ENCODE measurements at regions not wholly inside any gene's neighbourhood (a gene's known extent, or its start where the extent isn't known, plus 50 kb on each side); places are given as distances from the start of the nearest gene placed in this dataset.

DNA sequence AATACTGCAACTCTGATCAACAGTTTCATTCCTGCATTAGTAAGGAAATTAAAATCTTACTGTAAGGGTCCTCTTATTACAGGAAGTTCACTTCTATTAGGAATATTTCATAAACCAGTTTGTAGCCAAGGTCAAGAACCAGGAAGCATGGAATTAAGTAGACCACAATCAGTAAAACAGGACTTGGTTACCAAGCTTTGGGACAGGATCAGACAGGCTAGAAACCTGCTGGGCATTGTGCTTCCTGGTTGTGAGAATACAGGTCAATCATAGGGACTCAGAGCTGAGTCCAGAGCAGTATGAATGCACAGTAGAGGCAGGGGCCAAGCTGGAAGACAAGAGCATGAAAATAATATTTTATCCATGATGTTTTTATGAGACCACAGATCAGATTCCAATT, 248.0 kb downstream of the IKZF2 start:
- TF ChIP-seq EZH2 (IDR thresholded peaks at IDR 0.05; ENCODE audit: borderline replicate concordance, low read depth, low read length, poor library complexity, severe bottlenecking) = no peak
- ChIA-PET CTCF (no interaction called here), POLR2A (ENCODE audit: low non-redundant PET) (no interaction called here)
- H3K4me3 ChIP-seq (ENCODE audit: low read depth, low read length, poor library complexity, severe bottlenecking) = no peak overlapping the region
- BruUV-seq (replicated peaks) = no TSS peak
- H3K27ac ChIP-seq (ENCODE audit: low read depth, low read length, poor library complexity, severe bottlenecking) = peak overlapping the region; percentile 98
- peak; percentile 46 for DNase-seq (ENCODE audit: low spot score)
- intact Hi-C loops (cut with micrococcal nuclease; ENCODE audit: unreplicated experiment) = loop anchor here (1.0 to 5.0 kb wide), 5 partner anchors 61 to 1645 kb away; no protein-coding TSS in a partner anchor
- H3K36me3 ChIP-seq (ENCODE audit: insufficient read depth, low read length, poor library complexity, severe bottlenecking) = no peaks in the 10 kb centered on the region
- H3K4me1 ChIP-seq (ENCODE audit: insufficient read depth, low read length, poor library complexity, severe bottlenecking) = peaks cover 70% of the 10 kb centered on the region
- H3K9me3 ChIP-seq (ENCODE audit: low read depth, low read length, poor library complexity, severe bottlenecking) = no peaks in the 10 kb centered on the region
- no peaks in the 10 kb centered on the region for H3K27me3 ChIP-seq (replicated peaks; ENCODE audit: insufficient read depth, low read depth, low read length, poor library complexity)

DNA sequence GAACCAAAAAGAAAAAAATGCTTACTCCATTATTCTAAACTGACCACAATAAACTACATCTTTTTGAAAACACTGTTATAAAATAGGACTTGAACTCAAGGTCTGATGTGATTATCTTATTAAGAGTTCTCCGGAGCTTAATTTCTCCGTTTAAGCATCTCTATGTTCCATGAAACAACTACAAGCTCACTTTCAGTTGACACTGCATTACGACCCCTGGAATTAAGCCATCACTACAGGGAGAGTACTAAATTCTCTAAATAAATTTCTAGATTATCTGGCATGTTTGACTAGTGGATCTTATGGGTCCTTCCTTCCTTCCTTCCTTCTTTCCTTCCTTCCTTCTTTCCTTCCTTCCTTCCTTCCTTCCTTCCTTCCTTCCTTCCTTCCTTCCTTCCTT, 249.0 kb downstream of the IKZF2 start:
- Histone ChIP-seq H3K4me3 (ENCODE audit: low read depth, low read length, poor library complexity, severe bottlenecking) (no peak overlapping the region), H3K27me3 (replicated peaks; ENCODE audit: insufficient read depth, low read depth, low read length, poor library complexity) (no peaks in the 10 kb centered on the region), H3K36me3 (ENCODE audit: insufficient read depth, low read length, poor library complexity, severe bottlenecking) (no peaks in the 10 kb centered on the region), H3K4me1 (ENCODE audit: insufficient read depth, low read length, poor library complexity, severe bottlenecking) (peaks cover 66% of the 10 kb centered on the region), H3K27ac (ENCODE audit: low read depth, low read length, poor library complexity, severe bottlenecking) (peak overlapping the region; percentile 95), H3K9me3 (ENCODE audit: low read depth, low read length, poor library complexity, severe bottlenecking) (no peaks in the 10 kb centered on the region)
- intact Hi-C loops (cut with micrococcal nuclease; ENCODE audit: unreplicated experiment) = loop anchor here (1.0 to 5.0 kb wide), 5 partner anchors 60 to 1644 kb away; no protein-coding TSS in a partner anchor
- CTCF ChIA-PET = interaction anchor here (0.7 to 1.0 kb wide), 2 partner anchors 10 to 371 kb away, joined by 3 to 6 read pairs; no protein-coding TSS in a partner anchor
- TF ChIP-seq CTCF (conservative IDR thresholded peaks at IDR 0.05; ENCODE audit: low read depth, low read length) (no peak), EZH2 (IDR thresholded peaks at IDR 0.05; ENCODE audit: borderline replicate concordance, low read depth, low read length, poor library complexity, severe bottlenecking) (no peak)
- peak; percentile 97 for DNase-seq (ENCODE audit: low spot score)
- POLR2A ChIA-PET (ENCODE audit: low non-redundant PET) = interaction anchor here (0.5 to 0.6 kb wide), 2 partner anchors 222 to 899 kb away, joined by 3 to 6 read pairs; no protein-coding TSS in a partner anchor
- BruUV-seq (replicated peaks) = no TSS peak

DNA sequence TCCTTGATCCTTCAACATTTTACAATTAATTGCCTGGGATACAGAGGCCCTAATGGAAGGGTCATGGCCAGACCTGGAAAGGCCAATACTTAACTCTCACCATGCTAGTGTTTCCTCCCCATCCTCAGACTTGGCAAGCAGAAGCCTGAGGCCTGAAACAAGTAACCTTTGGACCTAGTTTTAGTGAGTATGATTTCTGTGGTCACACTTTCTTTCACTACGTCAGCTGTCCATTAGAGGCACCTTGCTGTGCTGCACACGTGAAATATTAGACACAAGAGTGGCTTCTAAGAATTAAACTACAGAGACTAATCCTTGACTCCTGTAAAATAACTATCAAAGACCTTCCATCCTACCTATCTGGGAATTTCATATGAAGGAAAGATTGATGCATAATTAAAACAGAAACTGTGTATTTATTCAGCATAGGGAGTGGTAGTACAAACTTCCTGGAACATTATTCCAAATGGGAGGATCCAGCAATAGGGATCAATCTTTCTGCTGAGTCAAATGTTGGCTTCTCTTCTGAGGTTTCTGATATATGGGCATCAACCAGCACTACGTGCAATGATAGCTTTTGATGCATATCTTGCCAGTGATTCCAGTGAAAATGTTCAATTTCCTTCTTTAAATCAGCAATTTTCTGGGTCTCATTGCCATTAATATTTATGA, 249.7 kb downstream of the IKZF2 start:
- POLR2A ChIA-PET (ENCODE audit: low non-redundant PET) = interaction anchor here (0.5 to 0.6 kb wide), 2 partner anchors 222 to 899 kb away, joined by 3 to 6 read pairs; no protein-coding TSS in a partner anchor
- no peak overlapping the region for H3K4me3 ChIP-seq (ENCODE audit: low read depth, low read length, poor library complexity, severe bottlenecking)
- H3K36me3 ChIP-seq (ENCODE audit: insufficient read depth, low read length, poor library complexity, severe bottlenecking) = no peaks in the 10 kb centered on the region
- H3K27me3 ChIP-seq (replicated peaks; ENCODE audit: insufficient read depth, low read depth, low read length, poor library complexity) = no peaks in the 10 kb centered on the region
- TF ChIP-seq EZH2 (IDR thresholded peaks at IDR 0.05; ENCODE audit: borderline replicate concordance, low read depth, low read length, poor library complexity, severe bottlenecking) (no peak), CTCF (conservative IDR thresholded peaks at IDR 0.05; ENCODE audit: low read depth, low read length) (no peak)
- CTCF ChIA-PET = interaction anchor here (0.7 to 1.0 kb wide), 2 partner anchors 9 to 370 kb away, joined by 3 to 6 read pairs; no protein-coding TSS in a partner anchor
- H3K9me3 ChIP-seq (ENCODE audit: low read depth, low read length, poor library complexity, severe bottlenecking) = no peaks in the 10 kb centered on the region
- peak overlapping the region; percentile 95 for H3K27ac ChIP-seq (ENCODE audit: low read depth, low read length, poor library complexity, severe bottlenecking)
- intact Hi-C loops (cut with micrococcal nuclease; ENCODE audit: unreplicated experiment) = loop anchor here (1.0 to 5.0 kb wide), 5 partner anchors 59 to 1643 kb away; no protein-coding TSS in a partner anchor
- TSS peak; percentile 55 for BruUV-seq (replicated peaks)
- DNase-seq (ENCODE audit: low spot score) = peak; percentile 87
- peaks cover 62% of the 10 kb centered on the region for H3K4me1 ChIP-seq (ENCODE audit: insufficient read depth, low read length, poor library complexity, severe bottlenecking)

Measured in A673 (cell line).